ENCODE measurements at regions not wholly inside any gene's neighbourhood (a gene's known extent, or its start where the extent isn't known, plus 50 kb on each side); places are given as distances from the start of the nearest gene placed in this dataset.

DNA sequence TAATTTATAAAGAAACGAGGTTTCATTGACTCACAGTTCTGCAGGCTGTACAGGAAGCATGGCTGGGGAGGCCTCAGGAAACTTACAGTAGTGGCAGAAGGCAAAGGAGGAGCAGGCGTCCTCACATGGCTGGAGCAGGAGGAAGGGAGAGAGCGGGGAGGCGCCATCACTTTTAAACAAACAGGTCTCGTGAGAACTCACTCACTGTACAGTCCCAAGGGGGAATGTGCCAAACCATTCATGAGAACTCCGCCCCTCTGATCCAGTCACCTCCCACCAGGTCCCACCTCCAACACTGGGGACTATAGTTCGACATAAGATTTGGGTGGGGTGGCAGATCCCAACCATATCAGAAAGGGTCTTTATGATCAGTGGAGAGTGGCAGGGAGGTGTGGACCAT, 392.4 kb upstream of the TNRC6C start (continued):
- TF ChIP-seq, protein P1, sequence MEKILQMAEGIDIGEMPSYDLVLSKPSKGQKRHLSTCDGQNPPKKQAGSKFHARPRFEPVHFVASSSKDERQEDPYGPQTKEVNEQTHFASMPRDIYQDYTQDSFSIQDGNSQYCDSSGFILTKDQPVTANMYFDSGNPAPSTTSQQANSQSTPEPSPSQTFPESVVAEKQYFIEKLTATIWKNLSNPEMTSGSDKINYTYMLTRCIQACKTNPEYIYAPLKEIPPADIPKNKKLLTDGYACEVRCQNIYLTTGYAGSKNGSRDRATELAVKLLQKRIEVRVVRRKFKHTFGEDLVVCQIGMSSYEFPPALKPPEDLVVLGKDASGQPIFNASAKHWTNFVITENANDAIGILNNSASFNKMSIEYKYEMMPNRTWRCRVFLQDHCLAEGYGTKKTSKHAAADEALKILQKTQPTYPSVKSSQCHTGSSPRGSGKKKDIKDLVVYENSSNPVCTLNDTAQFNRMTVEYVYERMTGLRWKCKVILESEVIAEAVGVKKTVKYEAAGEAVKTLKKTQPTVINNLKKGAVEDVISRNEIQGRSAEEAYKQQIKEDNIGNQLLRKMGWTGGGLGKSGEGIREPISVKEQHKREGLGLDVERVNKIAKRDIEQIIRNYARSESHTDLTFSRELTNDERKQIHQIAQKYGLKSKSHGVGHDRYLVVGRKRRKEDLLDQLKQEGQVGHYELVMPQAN (IDR thresholded peaks at IDR 0.05; ENCODE audit: borderline replicate concordance): no peak

DNA sequence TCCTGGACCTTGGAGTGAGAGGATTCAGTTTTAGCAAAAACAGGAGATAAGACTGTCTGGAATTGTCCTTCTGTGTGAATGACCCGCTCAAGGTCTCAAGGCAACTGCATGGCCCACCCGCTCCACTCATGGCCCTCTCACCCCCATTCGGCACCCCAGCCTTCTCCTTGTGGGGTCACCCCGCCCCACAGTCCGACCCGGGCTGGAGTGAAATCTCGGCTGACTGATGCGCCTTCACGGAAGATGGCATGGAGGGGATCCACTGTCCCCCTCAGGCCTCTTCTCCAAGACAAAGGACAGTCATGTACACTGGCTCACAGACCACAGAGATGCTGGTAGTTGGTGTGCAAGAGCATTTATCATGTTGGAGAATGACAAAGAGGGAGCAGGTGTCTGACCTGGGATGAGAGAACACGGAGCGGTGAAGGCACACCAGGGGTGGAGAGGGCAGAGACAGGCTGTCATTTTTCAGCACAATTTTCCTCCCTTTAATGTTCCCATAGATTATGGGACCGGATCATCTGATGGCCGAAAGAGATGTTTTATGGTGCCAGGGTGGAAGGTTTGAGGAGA, 391.9 kb upstream of the TNRC6C start:
- Histone ChIP-seq H3K79me2 (ENCODE audit: control insufficient read depth, insufficient read depth, low read length) (no peaks in the 10 kb centered on the region), H3K9ac (ENCODE audit: insufficient read depth in 1 of 2, low read depth in 2 of 2, low read length in 2 of 2) (no peak overlapping the region), H3K27me3 (ENCODE audit: control insufficient read depth in 2 of 2, insufficient read depth in 2 of 2, low read length in 2 of 2) (peaks cover 25 to 61% of the 10 kb centered on the region in 2 experiments), H3K4me2 (ENCODE audit: insufficient read depth, low read length) (no peak overlapping the region), H3K9me3 (replicated peaks; ENCODE audit: control insufficient read depth, insufficient read depth, low read depth, low read length) (no peaks in the 10 kb centered on the region), H3K9me1 (ENCODE audit: control insufficient read depth, insufficient read depth, low read length) (no peaks in the 10 kb centered on the region), H3K4me3 (no peak overlapping the region), H3K36me3 (ENCODE audit: control insufficient read depth, insufficient read depth, low read length) (no peaks in the 10 kb centered on the region), H4K20me1 (replicated peaks; ENCODE audit: control insufficient read depth, insufficient read depth, low read length) (peaks cover 9% of the 10 kb centered on the region), H3K27ac (ENCODE audit: extremely low read depth, low read depth, low read length) (no peak overlapping the region), H3K4me1 (replicated peaks in 1 of 2; ENCODE audit: control insufficient read depth in 2 of 2, insufficient read depth in 2 of 2, low read length in 2 of 2) (peaks cover 7 to 9% of the 10 kb centered on the region in 2 experiments), H2AFZ (ENCODE audit: low read depth, low read length) (no peak overlapping the region)
- no TSS peak for BruUV-seq (replicated peaks)
- intact Hi-C loops (cut with micrococcal nuclease): no loop called here
- FAIRE-seq (no peak), ATAC-seq (no peak), DNase-seq (ENCODE audit: extremely low read depth in 1 of 4, low spot score in 3 of 4) (no peak)
- 5% methylated on average over 13 of the region's 13 CpGs for WGBS (ENCODE audit: insufficient coverage, low coverage, missing lambda C conversion rate)
- in situ Hi-C loops (cut with MboI): no loop called here
- POLR2A ChIA-PET: no interaction called here
- CTCF ChIA-PET (ENCODE audit: low intra/inter-chr PET ratio): no interaction called here
- TF ChIP-seq SP1 (CRISPR knock-in tag; IDR thresholded peaks at IDR 0.05) (no peak), GTF2E2 (tag; IDR thresholded peaks at IDR 0.05) (no peak), ZC3H4 (CRISPR knock-in tag; IDR thresholded peaks at IDR 0.05; ENCODE audit: borderline replicate concordance) (no peak), ZBTB17 (CRISPR knock-in tag; IDR thresholded peaks at IDR 0.05) (no peak), STAG1 (CRISPR knock-in tag; IDR thresholded peaks at IDR 0.05; ENCODE audit: borderline replicate concordance) (no peak), ZNF717 (CRISPR knock-in tag; IDR thresholded peaks at IDR 0.05) (no peak)
- TF ChIP-seq, protein P2, sequence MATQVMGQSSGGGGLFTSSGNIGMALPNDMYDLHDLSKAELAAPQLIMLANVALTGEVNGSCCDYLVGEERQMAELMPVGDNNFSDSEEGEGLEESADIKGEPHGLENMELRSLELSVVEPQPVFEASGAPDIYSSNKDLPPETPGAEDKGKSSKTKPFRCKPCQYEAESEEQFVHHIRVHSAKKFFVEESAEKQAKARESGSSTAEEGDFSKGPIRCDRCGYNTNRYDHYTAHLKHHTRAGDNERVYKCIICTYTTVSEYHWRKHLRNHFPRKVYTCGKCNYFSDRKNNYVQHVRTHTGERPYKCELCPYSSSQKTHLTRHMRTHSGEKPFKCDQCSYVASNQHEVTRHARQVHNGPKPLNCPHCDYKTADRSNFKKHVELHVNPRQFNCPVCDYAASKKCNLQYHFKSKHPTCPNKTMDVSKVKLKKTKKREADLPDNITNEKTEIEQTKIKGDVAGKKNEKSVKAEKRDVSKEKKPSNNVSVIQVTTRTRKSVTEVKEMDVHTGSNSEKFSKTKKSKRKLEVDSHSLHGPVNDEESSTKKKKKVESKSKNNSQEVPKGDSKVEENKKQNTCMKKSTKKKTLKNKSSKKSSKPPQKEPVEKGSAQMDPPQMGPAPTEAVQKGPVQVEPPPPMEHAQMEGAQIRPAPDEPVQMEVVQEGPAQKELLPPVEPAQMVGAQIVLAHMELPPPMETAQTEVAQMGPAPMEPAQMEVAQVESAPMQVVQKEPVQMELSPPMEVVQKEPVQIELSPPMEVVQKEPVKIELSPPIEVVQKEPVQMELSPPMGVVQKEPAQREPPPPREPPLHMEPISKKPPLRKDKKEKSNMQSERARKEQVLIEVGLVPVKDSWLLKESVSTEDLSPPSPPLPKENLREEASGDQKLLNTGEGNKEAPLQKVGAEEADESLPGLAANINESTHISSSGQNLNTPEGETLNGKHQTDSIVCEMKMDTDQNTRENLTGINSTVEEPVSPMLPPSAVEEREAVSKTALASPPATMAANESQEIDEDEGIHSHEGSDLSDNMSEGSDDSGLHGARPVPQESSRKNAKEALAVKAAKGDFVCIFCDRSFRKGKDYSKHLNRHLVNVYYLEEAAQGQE (IDR thresholded peaks at IDR 0.05; ENCODE audit: borderline replicate concordance): no peak
- TF ChIP-seq, protein P2 (CRISPR knock-in tag; IDR thresholded peaks at IDR 0.05; ENCODE audit: low read depth): no peak
- TF ChIP-seq, protein P3, sequence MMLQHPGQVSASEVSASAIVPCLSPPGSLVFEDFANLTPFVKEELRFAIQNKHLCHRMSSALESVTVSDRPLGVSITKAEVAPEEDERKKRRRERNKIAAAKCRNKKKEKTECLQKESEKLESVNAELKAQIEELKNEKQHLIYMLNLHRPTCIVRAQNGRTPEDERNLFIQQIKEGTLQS (IDR thresholded peaks at IDR 0.05): no peak
- TF ChIP-seq, protein P3 (CRISPR knock-in tag; conservative IDR thresholded peaks at IDR 0.05): no peak
